Thyroid gland (tissue), 4 donors: ENCODE measurements at regions not wholly inside any gene's neighbourhood (a gene's known extent, or its start where the extent isn't known, plus 50 kb on each side); places are given as distances from the start of the nearest gene placed in this dataset.

ENCODE experiments used
- DNase-seq, 2 donors: peaks; one replicate each; pipeline ENCODE4 v3.0.0-alpha.2; 2019
- H3K27ac ChIP-seq, 3 donors: fragments of 200-600 bp; sonication (generic); 1 replicate in 2 of 3; 2 replicates in 1 of 3; pipeline ENCODE4 v1.5.1; 2016 to 2019; ENCODE audit warnings: mild to moderate bottlenecking in 1 of 3, moderate library complexity in 1 of 3
- H3K27me3 ChIP-seq: fragments of 200-600 bp; sonication (generic); one replicate; pipeline ENCODE4 v1.5.1; 2019
- H3K36me3 ChIP-seq, 2 donors: fragments of 200-600 bp; sonication (generic); one replicate each; pipeline ENCODE4 v1.5.1; 2016 to 2019
- H3K4me1 ChIP-seq, 2 donors: fragments of 200-600 bp; sonication (generic); one replicate each; pipeline ENCODE4 v1.5.1; 2017 to 2019
- H3K4me3 ChIP-seq, 3 donors: fragments of 200-600 bp; sonication (generic); replicated peaks in 1 of 3; 1 replicate in 2 of 3; 2 replicates in 1 of 3; pipeline ENCODE4 v1.5.1; 2016; ENCODE audit warnings: mild to moderate bottlenecking in 1 of 3
- H3K9me3 ChIP-seq: fragments of 200-600 bp; sonication (generic); one replicate; pipeline ENCODE4 v1.5.1; 2017
- CTCF ChIP-seq, 6 experiments: fragments of 200-600 bp in 3 of 6; fragments of 450-650 bp in 3 of 6; sonication (generic) in 3 of 6; IDR thresholded peaks; one replicate each; pipeline ENCODE4 v1.5.1; 2016 to 2019; ENCODE audit warnings: antibody characterized with exemption in 6 of 6, mild to moderate bottlenecking in 2 of 6, inconsistent platforms in 1 of 6, moderate library complexity in 1 of 6
- POLR2A ChIP-seq, 2 donors: fragments of 450-650 bp; IDR thresholded peaks; one replicate each; pipeline ENCODE4 v1.6.1; 2017; ENCODE audit warnings: antibody characterized with exemption in 2 of 2, mild to moderate bottlenecking in 2 of 2, moderate library complexity in 1 of 2
- WGBS, 2 donors: methylation state at CpG; one replicate each; pipeline ENCODE4 v1.1.5; 2017; 5-methylcytosine and 5-hydroxymethylcytosine counted together
- intact Hi-C: fragments of 100-400 bp; cut with DNase I; formaldehyde crosslinking; loops from one replicate; pipeline ENCODE4 v1.15.1; 2023

GRCh38 chr5:171535162-171535561, 115.7 kb downstream of the FGF18 start:
- Histone ChIP-seq H3K36me3 (no peaks in the 10 kb centered on the region), H3K27ac (no peak overlapping the region), H3K9me3 (no peaks in the 10 kb centered on the region), H3K27me3 (no peaks in the 10 kb centered on the region), H3K4me1 (no peaks in the 10 kb centered on the region), H3K4me3 (no peak overlapping the region)
- TF ChIP-seq POLR2A (IDR thresholded peaks at IDR 0.05) (no peak), CTCF (IDR thresholded peaks at IDR 0.05) (no peak)
- WGBS, 2 donors, result 80 to 94% methylated on average over 1 of the region's 1 CpG
- intact Hi-C loops, result no loop called here
- no peak for DNase-seq

- H3K4me3 ChIP-seq, result no peak overlapping the region
- no peaks in the 10 kb centered on the region for H3K9me3 ChIP-seq
- H3K4me1 ChIP-seq, result no peaks in the 10 kb centered on the region
- TF ChIP-seq CTCF (IDR thresholded peaks at IDR 0.05) (no peak), POLR2A (IDR thresholded peaks at IDR 0.05) (no peak)
- WGBS, 2 donors, result 79 to 84% methylated on average over 9 of the region's 9 CpGs
- intact Hi-C loops, result no loop called here
- H3K27ac ChIP-seq, result no peak overlapping the region
- H3K27me3 ChIP-seq, result no peaks in the 10 kb centered on the region
- no peaks in the 10 kb centered on the region for H3K36me3 ChIP-seq
- no peak for DNase-seq
Measured at GRCh38 chr5:171537070-171537849, 117.8 kb downstream of the FGF18 start.

- TF ChIP-seq CTCF (IDR thresholded peaks at IDR 0.05) (no peak), POLR2A (IDR thresholded peaks at IDR 0.05) (no peak)
- no peaks in the 10 kb centered on the region for H3K36me3 ChIP-seq
- 91 to 98% methylated on average over 3 of the region's 3 CpGs for WGBS, 2 donors
- no peaks in the 10 kb centered on the region for H3K4me1 ChIP-seq
- no peaks in the 10 kb centered on the region for H3K27me3 ChIP-seq
- no peak for DNase-seq
- H3K27ac ChIP-seq, result no peak overlapping the region
- intact Hi-C loops, result no loop called here
- H3K4me3 ChIP-seq, result no peak overlapping the region
- no peaks in the 10 kb centered on the region for H3K9me3 ChIP-seq
Measured at GRCh38 chr5:171537923-171538537, 118.6 kb downstream of the FGF18 start.

GRCh38 chr5:171538681-171539080, 119.2 kb downstream of the FGF18 start:
- no peaks in the 10 kb centered on the region for H3K36me3 ChIP-seq
- no peak overlapping the region for H3K4me3 ChIP-seq
- no peak for TF ChIP-seq CTCF (IDR thresholded peaks at IDR 0.05)
- intact Hi-C loops, result no loop called here
- no peak overlapping the region for H3K27ac ChIP-seq
- DNase-seq, result no peak
- H3K4me1 ChIP-seq, result no peaks in the 10 kb centered on the region
- no peaks in the 10 kb centered on the region for H3K9me3 ChIP-seq
- H3K27me3 ChIP-seq, result no peaks in the 10 kb centered on the region
- WGBS, 2 donors, result 80 to 85% methylated on average over 4 of the region's 4 CpGs

- no peaks in the 10 kb centered on the region for H3K9me3 ChIP-seq
- intact Hi-C loops, result no loop called here
- no peak for DNase-seq
- no peaks in the 10 kb centered on the region for H3K36me3 ChIP-seq
- no peaks in the 10 kb centered on the region for H3K27me3 ChIP-seq
- H3K4me3 ChIP-seq, result no peak overlapping the region
- 78 to 82% methylated on average over 5 of the region's 5 CpGs for WGBS, 2 donors
- TF ChIP-seq POLR2A (IDR thresholded peaks at IDR 0.05) (no peak), CTCF (IDR thresholded peaks at IDR 0.05) (no peak)
- no peak overlapping the region for H3K27ac ChIP-seq
- H3K4me1 ChIP-seq, result no peaks in the 10 kb centered on the region
Measured at GRCh38 chr5:171540865-171541264, 121.4 kb downstream of the FGF18 start.
